ENCODE measurements at regions not wholly inside any gene's neighbourhood (a gene's known extent, or its start where the extent isn't known, plus 50 kb on each side); places are given as distances from the start of the nearest gene placed in this dataset.

- no peak for DNase-seq (ENCODE audit: low read depth)
- no peak for TF ChIP-seq CTCF (conservative IDR thresholded peaks at IDR 0.05; ENCODE audit: low read depth, low read length)
- no peak overlapping the region for H3K4me3 ChIP-seq (ENCODE audit: low read depth, low read length)
Observed at GRCh38 chr19:28642787-28643683, 569.9 kb downstream of the UQCRFS1 start.

GRCh38 chr19:28641395-28641794 is 571.6 kb downstream of the UQCRFS1 start:
- no peak overlapping the region for H3K4me3 ChIP-seq (ENCODE audit: low read depth, low read length)
- no peak for DNase-seq (ENCODE audit: low read depth)
- TF ChIP-seq CTCF (conservative IDR thresholded peaks at IDR 0.05; ENCODE audit: low read depth, low read length), result peak; percentile 29

GRCh38 chr19:28640506-28640905 is 572.4 kb downstream of the UQCRFS1 start:
- no peak for TF ChIP-seq CTCF (conservative IDR thresholded peaks at IDR 0.05; ENCODE audit: low read depth, low read length)
- peak; percentile 11 for DNase-seq (ENCODE audit: low read depth)
- no peak overlapping the region for H3K4me3 ChIP-seq (ENCODE audit: low read depth, low read length)

GRCh38 chr19:28638445-28638844 is 574.5 kb downstream of the UQCRFS1 start:
- TF ChIP-seq CTCF (conservative IDR thresholded peaks at IDR 0.05; ENCODE audit: low read depth, low read length), result no peak
- H3K4me3 ChIP-seq (ENCODE audit: low read depth, low read length), result no peak overlapping the region
- DNase-seq (ENCODE audit: low read depth), result no peak

GRCh38 chr19:28636706-28637105 is 576.2 kb downstream of the UQCRFS1 start:
- DNase-seq (ENCODE audit: low read depth), result no peak
- H3K4me3 ChIP-seq (ENCODE audit: low read depth, low read length), result no peak overlapping the region
- no peak for TF ChIP-seq CTCF (conservative IDR thresholded peaks at IDR 0.05; ENCODE audit: low read depth, low read length)

- DNase-seq (ENCODE audit: low read depth), result no peak
- H3K4me3 ChIP-seq (ENCODE audit: low read depth, low read length), result no peak overlapping the region
- no peak for TF ChIP-seq CTCF (conservative IDR thresholded peaks at IDR 0.05; ENCODE audit: low read depth, low read length)
Observed at GRCh38 chr19:28636016-28636629, 576.8 kb downstream of the UQCRFS1 start.

Data from choroid plexus epithelial cell (primary cell).